CD4-positive, alpha-beta T cell treated with Interleukin-6 at 100 ng/mL for 8 hours (primary cell): ENCODE measurements at regions not wholly inside any gene's neighbourhood (a gene's known extent, or its start where the extent isn't known, plus 50 kb on each side); places are given as distances from the start of the nearest gene placed in this dataset.

Experiments used
- DNase-seq: peaks from one replicate; pipeline ENCODE4 v3.0.0-alpha.2; 2020; ENCODE audit warnings: mixed read lengths, low spot score

GRCh38 chr5:162485666-162486292 lies 418.2 kb downstream of the GABRG2 start:
- no peak for DNase-seq

- DNase-seq: no peak
These were observed 420.3 kb downstream of the GABRG2 start for GRCh38 chr5:162487528-162488525.

GRCh38 chr5:162496100-162496808 lies 428.7 kb downstream of the GABRG2 start:
- DNase-seq: no peak

- DNase-seq: no peak
These were observed 429.9 kb downstream of the GABRG2 start for GRCh38 chr5:162497455-162497854.

GRCh38 chr5:162502780-162503179 lies 435.2 kb downstream of the GABRG2 start:
- no peak for DNase-seq

- DNase-seq: no peak
These were observed 436.2 kb downstream of the GABRG2 start for GRCh38 chr5:162503796-162504195.

GRCh38 chr5:162512935-162513565 lies 445.5 kb downstream of the GABRG2 start:
- DNase-seq: no peak

- no peak for DNase-seq
These were observed 446.5 kb downstream of the GABRG2 start for GRCh38 chr5:162514116-162514515.

GRCh38 chr5:162520878-162521277 lies 453.3 kb downstream of the GABRG2 start:
- DNase-seq: no peak

GRCh38 chr5:162529209-162529608 lies 461.6 kb downstream of the GABRG2 start:
- no peak for DNase-seq

- no peak for DNase-seq
These were observed 462.3 kb downstream of the GABRG2 start for GRCh38 chr5:162529886-162530285.

- DNase-seq: no peak
These were observed 475.9 kb downstream of the GABRG2 start for GRCh38 chr5:162543437-162543836.

- no peak for DNase-seq
These were observed 477.3 kb downstream of the GABRG2 start for GRCh38 chr5:162544905-162545304.

- DNase-seq: no peak
These were observed 482.7 kb downstream of the GABRG2 start for GRCh38 chr5:162550236-162550635.

- DNase-seq: no peak
These were observed 490.5 kb downstream of the GABRG2 start for GRCh38 chr5:162558120-162558519.

- DNase-seq: no peak
These were observed 500.1 kb downstream of the GABRG2 start for GRCh38 chr5:162567644-162568043.

GRCh38 chr5:162573758-162574157 lies 506.2 kb downstream of the GABRG2 start:
- no peak for DNase-seq

- no peak for DNase-seq
These were observed 524.2 kb downstream of the GABRG2 start for GRCh38 chr5:162591724-162592123.

GRCh38 chr5:162593881-162594280 lies 526.3 kb downstream of the GABRG2 start:
- no peak for DNase-seq

- no peak for DNase-seq
These were observed 536.0 kb downstream of the GABRG2 start for GRCh38 chr5:162603443-162604070.

- no peak for DNase-seq
These were observed 540.3 kb downstream of the GABRG2 start for GRCh38 chr5:162607879-162608278.
